PC-9 (cell line): ENCODE measurements at regions not wholly inside any gene's neighbourhood (a gene's known extent, or its start where the extent isn't known, plus 50 kb on each side); places are given as distances from the start of the nearest gene placed in this dataset.
"Not testable (repeated sequence)": the region's sequence is repeated elsewhere in the genome, so short reads cannot be mapped to it uniquely, and the experiment has no call there.

Source experiments
- CTCF ChIP-seq: fragments of 200-600 bp; sonication (generic); conservative IDR thresholded peaks from 2 replicates; pipeline ENCODE4 v1.6.1; 2017; ENCODE audit warnings: mixed run types, antibody characterized with exemption, mild to moderate bottlenecking, moderate library complexity
- EZH2 ChIP-seq: fragments of 200-600 bp; sonication (generic); IDR thresholded peaks from 2 replicates; pipeline ENCODE4 v1.8.0; 2017; ENCODE audit warnings: antibody characterized with exemption, low read depth

- not testable (repeated sequence) for TF ChIP-seq CTCF, EZH2
These were observed 166.1 kb upstream of the TP53TG3C start for GRCh38 chr16:33027941-33028340.
